H1 (cell line): ENCODE measurements at regions not wholly inside any gene's neighbourhood (a gene's known extent, or its start where the extent isn't known, plus 50 kb on each side); places are given as distances from the start of the nearest gene placed in this dataset.

Experiments used
- RAD21 ChIP-seq, 2 experiments: IDR thresholded peaks in 1 of 2; conservative IDR thresholded peaks in 1 of 2; 2 replicates each; pipeline ENCODE4 v1.6.1; 2011; ENCODE audit warnings: low read depth in 2 of 2, low read length in 2 of 2, improper control_type of control experiment in 1 of 2, inconsistent platforms in 1 of 2, mild to moderate bottlenecking in 1 of 2, moderate library complexity in 1 of 2
- TF ChIP-seq, protein P1 (sequence below): fragments of 300-600 bp; sonication (generic); IDR thresholded peaks from 2 replicates; pipeline ENCODE4 v1.7.1; 2012; ENCODE audit warnings: low read length, moderate library complexity, mild to moderate bottlenecking, inconsistent platforms; ENCODE audit not compliant: insufficient replicate concordance

DNA sequence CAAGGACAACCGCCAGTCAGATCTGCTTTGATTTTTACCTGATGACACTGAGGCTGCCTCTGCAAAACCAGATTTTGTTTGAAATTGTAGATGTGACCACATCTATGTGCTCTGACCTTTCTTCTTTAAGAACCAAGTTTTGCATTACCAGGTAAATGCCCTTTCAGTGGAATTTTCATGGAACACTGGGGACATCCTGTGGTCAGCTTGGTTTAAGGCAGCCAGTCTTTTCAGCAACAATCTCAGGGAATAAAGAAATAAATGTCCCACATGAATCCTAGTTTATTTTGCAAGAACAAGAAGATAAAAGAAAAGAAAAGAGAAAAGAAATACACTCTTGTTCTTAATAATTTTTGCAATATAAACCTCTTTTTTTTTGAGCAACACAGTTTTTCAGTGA, 90.6 kb downstream of the POU3F3 start (continued):
- TF ChIP-seq, protein P1, sequence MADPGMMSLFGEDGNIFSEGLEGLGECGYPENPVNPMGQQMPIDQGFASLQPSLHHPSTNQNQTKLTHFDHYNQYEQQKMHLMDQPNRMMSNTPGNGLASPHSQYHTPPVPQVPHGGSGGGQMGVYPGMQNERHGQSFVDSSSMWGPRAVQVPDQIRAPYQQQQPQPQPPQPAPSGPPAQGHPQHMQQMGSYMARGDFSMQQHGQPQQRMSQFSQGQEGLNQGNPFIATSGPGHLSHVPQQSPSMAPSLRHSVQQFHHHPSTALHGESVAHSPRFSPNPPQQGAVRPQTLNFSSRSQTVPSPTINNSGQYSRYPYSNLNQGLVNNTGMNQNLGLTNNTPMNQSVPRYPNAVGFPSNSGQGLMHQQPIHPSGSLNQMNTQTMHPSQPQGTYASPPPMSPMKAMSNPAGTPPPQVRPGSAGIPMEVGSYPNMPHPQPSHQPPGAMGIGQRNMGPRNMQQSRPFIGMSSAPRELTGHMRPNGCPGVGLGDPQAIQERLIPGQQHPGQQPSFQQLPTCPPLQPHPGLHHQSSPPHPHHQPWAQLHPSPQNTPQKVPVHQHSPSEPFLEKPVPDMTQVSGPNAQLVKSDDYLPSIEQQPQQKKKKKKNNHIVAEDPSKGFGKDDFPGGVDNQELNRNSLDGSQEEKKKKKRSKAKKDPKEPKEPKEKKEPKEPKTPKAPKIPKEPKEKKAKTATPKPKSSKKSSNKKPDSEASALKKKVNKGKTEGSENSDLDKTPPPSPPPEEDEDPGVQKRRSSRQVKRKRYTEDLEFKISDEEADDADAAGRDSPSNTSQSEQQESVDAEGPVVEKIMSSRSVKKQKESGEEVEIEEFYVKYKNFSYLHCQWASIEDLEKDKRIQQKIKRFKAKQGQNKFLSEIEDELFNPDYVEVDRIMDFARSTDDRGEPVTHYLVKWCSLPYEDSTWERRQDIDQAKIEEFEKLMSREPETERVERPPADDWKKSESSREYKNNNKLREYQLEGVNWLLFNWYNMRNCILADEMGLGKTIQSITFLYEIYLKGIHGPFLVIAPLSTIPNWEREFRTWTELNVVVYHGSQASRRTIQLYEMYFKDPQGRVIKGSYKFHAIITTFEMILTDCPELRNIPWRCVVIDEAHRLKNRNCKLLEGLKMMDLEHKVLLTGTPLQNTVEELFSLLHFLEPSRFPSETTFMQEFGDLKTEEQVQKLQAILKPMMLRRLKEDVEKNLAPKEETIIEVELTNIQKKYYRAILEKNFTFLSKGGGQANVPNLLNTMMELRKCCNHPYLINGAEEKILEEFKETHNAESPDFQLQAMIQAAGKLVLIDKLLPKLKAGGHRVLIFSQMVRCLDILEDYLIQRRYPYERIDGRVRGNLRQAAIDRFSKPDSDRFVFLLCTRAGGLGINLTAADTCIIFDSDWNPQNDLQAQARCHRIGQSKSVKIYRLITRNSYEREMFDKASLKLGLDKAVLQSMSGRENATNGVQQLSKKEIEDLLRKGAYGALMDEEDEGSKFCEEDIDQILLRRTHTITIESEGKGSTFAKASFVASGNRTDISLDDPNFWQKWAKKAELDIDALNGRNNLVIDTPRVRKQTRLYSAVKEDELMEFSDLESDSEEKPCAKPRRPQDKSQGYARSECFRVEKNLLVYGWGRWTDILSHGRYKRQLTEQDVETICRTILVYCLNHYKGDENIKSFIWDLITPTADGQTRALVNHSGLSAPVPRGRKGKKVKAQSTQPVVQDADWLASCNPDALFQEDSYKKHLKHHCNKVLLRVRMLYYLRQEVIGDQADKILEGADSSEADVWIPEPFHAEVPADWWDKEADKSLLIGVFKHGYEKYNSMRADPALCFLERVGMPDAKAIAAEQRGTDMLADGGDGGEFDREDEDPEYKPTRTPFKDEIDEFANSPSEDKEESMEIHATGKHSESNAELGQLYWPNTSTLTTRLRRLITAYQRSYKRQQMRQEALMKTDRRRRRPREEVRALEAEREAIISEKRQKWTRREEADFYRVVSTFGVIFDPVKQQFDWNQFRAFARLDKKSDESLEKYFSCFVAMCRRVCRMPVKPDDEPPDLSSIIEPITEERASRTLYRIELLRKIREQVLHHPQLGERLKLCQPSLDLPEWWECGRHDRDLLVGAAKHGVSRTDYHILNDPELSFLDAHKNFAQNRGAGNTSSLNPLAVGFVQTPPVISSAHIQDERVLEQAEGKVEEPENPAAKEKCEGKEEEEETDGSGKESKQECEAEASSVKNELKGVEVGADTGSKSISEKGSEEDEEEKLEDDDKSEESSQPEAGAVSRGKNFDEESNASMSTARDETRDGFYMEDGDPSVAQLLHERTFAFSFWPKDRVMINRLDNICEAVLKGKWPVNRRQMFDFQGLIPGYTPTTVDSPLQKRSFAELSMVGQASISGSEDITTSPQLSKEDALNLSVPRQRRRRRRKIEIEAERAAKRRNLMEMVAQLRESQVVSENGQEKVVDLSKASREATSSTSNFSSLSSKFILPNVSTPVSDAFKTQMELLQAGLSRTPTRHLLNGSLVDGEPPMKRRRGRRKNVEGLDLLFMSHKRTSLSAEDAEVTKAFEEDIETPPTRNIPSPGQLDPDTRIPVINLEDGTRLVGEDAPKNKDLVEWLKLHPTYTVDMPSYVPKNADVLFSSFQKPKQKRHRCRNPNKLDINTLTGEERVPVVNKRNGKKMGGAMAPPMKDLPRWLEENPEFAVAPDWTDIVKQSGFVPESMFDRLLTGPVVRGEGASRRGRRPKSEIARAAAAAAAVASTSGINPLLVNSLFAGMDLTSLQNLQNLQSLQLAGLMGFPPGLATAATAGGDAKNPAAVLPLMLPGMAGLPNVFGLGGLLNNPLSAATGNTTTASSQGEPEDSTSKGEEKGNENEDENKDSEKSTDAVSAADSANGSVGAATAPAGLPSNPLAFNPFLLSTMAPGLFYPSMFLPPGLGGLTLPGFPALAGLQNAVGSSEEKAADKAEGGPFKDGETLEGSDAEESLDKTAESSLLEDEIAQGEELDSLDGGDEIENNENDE = no peak
- TF ChIP-seq RAD21 (IDR thresholded peaks at IDR 0.05 in 1 of 2, conservative IDR thresholded peaks at IDR 0.05 in 1 of 2; ENCODE audit: low read depth in 2 of 2, low read length in 2 of 2) = peak; percentile 95 to 96
- TF ChIP-seq, all 59 proteins: peak for 2
